ENCODE measurements at regions not wholly inside any gene's neighbourhood (a gene's known extent, or its start where the extent isn't known, plus 50 kb on each side); places are given as distances from the start of the nearest gene placed in this dataset.

- no peak for TF ChIP-seq LEF1 (IDR thresholded peaks at IDR 0.05; ENCODE audit: borderline replicate concordance)
- no peak for TF ChIP-seq CTBP1 (IDR thresholded peaks at IDR 0.05; ENCODE audit: borderline replicate concordance)
- no peak for TF ChIP-seq TARDBP (IDR thresholded peaks at IDR 0.05)
- no peak for TF ChIP-seq SP1 (IDR thresholded peaks at IDR 0.05)
- TF ChIP-seq SUZ12 (IDR thresholded peaks at IDR 0.05) = no peak
- no peak for TF ChIP-seq L3MBTL2 (conservative IDR thresholded peaks at IDR 0.05)
- no peak for TF ChIP-seq ZNF384 (IDR thresholded peaks at IDR 0.05)
- no peak for TF ChIP-seq BHLHE40 (IDR thresholded peaks at IDR 0.05; ENCODE audit: borderline replicate concordance)
- no peak for TF ChIP-seq PKNOX1 (IDR thresholded peaks at IDR 0.05)
- no peak for TF ChIP-seq HDGF (IDR thresholded peaks at IDR 0.05; ENCODE audit: borderline replicate concordance)
- no peak for TF ChIP-seq FOXK2 (IDR thresholded peaks at IDR 0.05)
- TF ChIP-seq ARNT (IDR thresholded peaks at IDR 0.05) = no peak
- no peak for TF ChIP-seq FOXA1 (IDR thresholded peaks at IDR 0.05)
- TF ChIP-seq FOXM1 (IDR thresholded peaks at IDR 0.05; ENCODE audit: borderline replicate concordance) = no peak
Observed at GRCh38 chr21:34196996-34197395, 123.6 kb downstream of the MRPS6 start.
